SK-N-SH (cell line): ENCODE measurements at regions not wholly inside any gene's neighbourhood (a gene's known extent, or its start where the extent isn't known, plus 50 kb on each side); places are given as distances from the start of the nearest gene placed in this dataset.

Experiments
- ELF1 ChIP-seq: IDR thresholded peaks from 2 replicates; pipeline ENCODE4 v1.4.0; 2012
- EP300 ChIP-seq, 2 experiments: IDR thresholded peaks; 2 replicates each; pipeline versions ENCODE4 v1.4.0 to v1.6.1; 2012; ENCODE audit warnings: borderline replicate concordance in 1 of 2, low read depth in 1 of 2, low read length in 1 of 2
- EZH2phosphoT487 ChIP-seq: fragments of 200-600 bp; sonication (generic); IDR thresholded peaks from 2 replicates; pipeline ENCODE4 v1.6.1; 2017; ENCODE audit warnings: low read depth, mixed run types, mild to moderate bottlenecking, antibody characterized with exemption, moderate library complexity, borderline replicate concordance
- JUND ChIP-seq: IDR thresholded peaks from 2 replicates; pipeline ENCODE4 v1.4.0; 2012
- NFIC ChIP-seq: IDR thresholded peaks from 2 replicates; pipeline ENCODE4 v1.4.0; 2012; ENCODE audit warnings: borderline replicate concordance
- NRF1 ChIP-seq: IDR thresholded peaks from 2 replicates; pipeline ENCODE4 v1.6.1; 2012; ENCODE audit warnings: low read depth, mild to moderate bottlenecking, low read length
- POLR2AphosphoS5 ChIP-seq: IDR thresholded peaks from 2 replicates; pipeline ENCODE4 v1.6.1; 2012; ENCODE audit warnings: low read depth, low read length
- RFX5 ChIP-seq: IDR thresholded peaks from 2 replicates; pipeline ENCODE4 v1.6.1; 2012; ENCODE audit warnings: mild to moderate bottlenecking, improper control_type of control experiment, low read length
- TCF12 ChIP-seq: IDR thresholded peaks from 2 replicates; pipeline ENCODE4 v1.4.0; 2012
- TEAD4 ChIP-seq: IDR thresholded peaks from 2 replicates; pipeline ENCODE4 v1.4.0; 2012; ENCODE audit warnings: mild to moderate bottlenecking, borderline replicate concordance; ENCODE audit not compliant: insufficient read depth
- TF ChIP-seq, protein P1 (sequence below): fragments of 200-600 bp; sonication (generic); IDR thresholded peaks from 2 replicates; pipeline ENCODE4 v1.6.1; 2017; ENCODE audit warnings: antibody characterized with exemption, mild to moderate bottlenecking, moderate library complexity
- TF ChIP-seq, protein P2 (sequence below): IDR thresholded peaks from 2 replicates; pipeline ENCODE4 v1.6.1; 2012; ENCODE audit warnings: mild to moderate bottlenecking, low read depth, low read length, moderate library complexity
- TF ChIP-seq, protein P3 (sequence below): IDR thresholded peaks from 2 replicates; pipeline ENCODE4 v1.4.0; 2012; ENCODE audit warnings: low read depth
- TF ChIP-seq, protein P4 (sequence below): fragments of 150-350 bp; IDR thresholded peaks from 2 replicates; pipeline ENCODE4 v1.6.1; 2017; ENCODE audit warnings: antibody characterized with exemption, low read length, low read depth, borderline replicate concordance

DNA sequence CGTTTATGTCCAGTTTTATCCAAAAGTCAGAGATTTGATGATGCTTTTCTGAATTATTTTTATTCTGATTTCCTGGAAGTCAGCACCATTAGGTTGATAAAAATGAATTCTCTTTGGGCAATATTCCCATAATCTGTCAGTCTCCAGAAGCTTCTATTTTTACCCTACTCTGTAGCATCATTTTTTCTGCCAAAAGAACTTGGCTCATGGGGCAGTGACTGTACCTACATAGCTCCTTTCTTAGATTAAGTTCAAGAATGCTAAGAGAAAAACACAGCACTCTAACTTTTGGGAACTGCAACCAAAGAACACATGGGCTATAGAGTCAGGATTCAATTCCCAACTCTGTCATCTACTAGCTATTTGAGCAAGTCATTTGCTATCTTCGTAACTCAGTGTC is 152.9 kb downstream of the BARHL2 start:
- TF ChIP-seq, protein P1, sequence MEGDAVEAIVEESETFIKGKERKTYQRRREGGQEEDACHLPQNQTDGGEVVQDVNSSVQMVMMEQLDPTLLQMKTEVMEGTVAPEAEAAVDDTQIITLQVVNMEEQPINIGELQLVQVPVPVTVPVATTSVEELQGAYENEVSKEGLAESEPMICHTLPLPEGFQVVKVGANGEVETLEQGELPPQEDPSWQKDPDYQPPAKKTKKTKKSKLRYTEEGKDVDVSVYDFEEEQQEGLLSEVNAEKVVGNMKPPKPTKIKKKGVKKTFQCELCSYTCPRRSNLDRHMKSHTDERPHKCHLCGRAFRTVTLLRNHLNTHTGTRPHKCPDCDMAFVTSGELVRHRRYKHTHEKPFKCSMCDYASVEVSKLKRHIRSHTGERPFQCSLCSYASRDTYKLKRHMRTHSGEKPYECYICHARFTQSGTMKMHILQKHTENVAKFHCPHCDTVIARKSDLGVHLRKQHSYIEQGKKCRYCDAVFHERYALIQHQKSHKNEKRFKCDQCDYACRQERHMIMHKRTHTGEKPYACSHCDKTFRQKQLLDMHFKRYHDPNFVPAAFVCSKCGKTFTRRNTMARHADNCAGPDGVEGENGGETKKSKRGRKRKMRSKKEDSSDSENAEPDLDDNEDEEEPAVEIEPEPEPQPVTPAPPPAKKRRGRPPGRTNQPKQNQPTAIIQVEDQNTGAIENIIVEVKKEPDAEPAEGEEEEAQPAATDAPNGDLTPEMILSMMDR: no peak
- no peak for TF ChIP-seq EZH2phosphoT487
- TF ChIP-seq, protein P2, sequence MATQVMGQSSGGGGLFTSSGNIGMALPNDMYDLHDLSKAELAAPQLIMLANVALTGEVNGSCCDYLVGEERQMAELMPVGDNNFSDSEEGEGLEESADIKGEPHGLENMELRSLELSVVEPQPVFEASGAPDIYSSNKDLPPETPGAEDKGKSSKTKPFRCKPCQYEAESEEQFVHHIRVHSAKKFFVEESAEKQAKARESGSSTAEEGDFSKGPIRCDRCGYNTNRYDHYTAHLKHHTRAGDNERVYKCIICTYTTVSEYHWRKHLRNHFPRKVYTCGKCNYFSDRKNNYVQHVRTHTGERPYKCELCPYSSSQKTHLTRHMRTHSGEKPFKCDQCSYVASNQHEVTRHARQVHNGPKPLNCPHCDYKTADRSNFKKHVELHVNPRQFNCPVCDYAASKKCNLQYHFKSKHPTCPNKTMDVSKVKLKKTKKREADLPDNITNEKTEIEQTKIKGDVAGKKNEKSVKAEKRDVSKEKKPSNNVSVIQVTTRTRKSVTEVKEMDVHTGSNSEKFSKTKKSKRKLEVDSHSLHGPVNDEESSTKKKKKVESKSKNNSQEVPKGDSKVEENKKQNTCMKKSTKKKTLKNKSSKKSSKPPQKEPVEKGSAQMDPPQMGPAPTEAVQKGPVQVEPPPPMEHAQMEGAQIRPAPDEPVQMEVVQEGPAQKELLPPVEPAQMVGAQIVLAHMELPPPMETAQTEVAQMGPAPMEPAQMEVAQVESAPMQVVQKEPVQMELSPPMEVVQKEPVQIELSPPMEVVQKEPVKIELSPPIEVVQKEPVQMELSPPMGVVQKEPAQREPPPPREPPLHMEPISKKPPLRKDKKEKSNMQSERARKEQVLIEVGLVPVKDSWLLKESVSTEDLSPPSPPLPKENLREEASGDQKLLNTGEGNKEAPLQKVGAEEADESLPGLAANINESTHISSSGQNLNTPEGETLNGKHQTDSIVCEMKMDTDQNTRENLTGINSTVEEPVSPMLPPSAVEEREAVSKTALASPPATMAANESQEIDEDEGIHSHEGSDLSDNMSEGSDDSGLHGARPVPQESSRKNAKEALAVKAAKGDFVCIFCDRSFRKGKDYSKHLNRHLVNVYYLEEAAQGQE: no peak
- TF ChIP-seq, protein P3, sequence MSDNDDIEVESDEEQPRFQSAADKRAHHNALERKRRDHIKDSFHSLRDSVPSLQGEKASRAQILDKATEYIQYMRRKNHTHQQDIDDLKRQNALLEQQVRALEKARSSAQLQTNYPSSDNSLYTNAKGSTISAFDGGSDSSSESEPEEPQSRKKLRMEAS: no peak
- TF ChIP-seq TCF12: no peak
- TF ChIP-seq EP300 (IDR thresholded peaks at IDR 0.05; ENCODE audit: borderline replicate concordance in 1 of 2, low read depth in 1 of 2, low read length in 1 of 2): no peak
- no peak for TF ChIP-seq ELF1
- no peak for TF ChIP-seq NRF1
- TF ChIP-seq, protein P4, sequence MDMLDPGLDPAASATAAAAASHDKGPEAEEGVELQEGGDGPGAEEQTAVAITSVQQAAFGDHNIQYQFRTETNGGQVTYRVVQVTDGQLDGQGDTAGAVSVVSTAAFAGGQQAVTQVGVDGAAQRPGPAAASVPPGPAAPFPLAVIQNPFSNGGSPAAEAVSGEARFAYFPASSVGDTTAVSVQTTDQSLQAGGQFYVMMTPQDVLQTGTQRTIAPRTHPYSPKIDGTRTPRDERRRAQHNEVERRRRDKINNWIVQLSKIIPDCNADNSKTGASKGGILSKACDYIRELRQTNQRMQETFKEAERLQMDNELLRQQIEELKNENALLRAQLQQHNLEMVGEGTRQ: no peak
- TF ChIP-seq RFX5: no peak
- TF ChIP-seq NFIC: no peak
- TF ChIP-seq JUND: no peak
- no peak for TF ChIP-seq POLR2AphosphoS5
- TF ChIP-seq TEAD4: no peak
